ENCODE measurements at regions not wholly inside any gene's neighbourhood (a gene's known extent, or its start where the extent isn't known, plus 50 kb on each side); places are given as distances from the start of the nearest gene placed in this dataset.

GRCh38 chr20:43376831-43377230 lies 80.9 kb upstream of the SRSF6 start:
- no peak overlapping the region for H3K4me3 ChIP-seq
- no peaks in the 10 kb centered on the region for H3K9me3 ChIP-seq
- TF ChIP-seq POLR2A (IDR thresholded peaks at IDR 0.05) (no peak), CTCF (IDR thresholded peaks at IDR 0.05) (no peak), POLR2AphosphoS5 (IDR thresholded peaks at IDR 0.05) (no peak)
- no peak overlapping the region for H3K27ac ChIP-seq
- intact Hi-C loops (cut with DNase I; ENCODE audit: low total_unique reads): no loop called here
- no peaks in the 10 kb centered on the region for H3K27me3 ChIP-seq
- H3K36me3 ChIP-seq: no peaks in the 10 kb centered on the region
- no peak for DNase-seq (ENCODE audit: low spot score in 2 of 2)
- no peaks in the 10 kb centered on the region for H3K4me1 ChIP-seq

- Histone ChIP-seq H3K27ac (no peak overlapping the region), H3K9me3 (no peaks in the 10 kb centered on the region), H3K4me3 (no peak overlapping the region), H3K36me3 (no peaks in the 10 kb centered on the region), H3K4me1 (no peaks in the 10 kb centered on the region), H3K27me3 (no peaks in the 10 kb centered on the region)
- no peak for DNase-seq (ENCODE audit: low spot score in 2 of 2)
- no peak for TF ChIP-seq CTCF (IDR thresholded peaks at IDR 0.05)
- TF ChIP-seq POLR2AphosphoS5 (IDR thresholded peaks at IDR 0.05): no peak
- TF ChIP-seq POLR2A (IDR thresholded peaks at IDR 0.05): no peak
- intact Hi-C loops (cut with DNase I; ENCODE audit: low total_unique reads): no loop called here
Measured at GRCh38 chr20:43375591-43375990, 82.1 kb upstream of the SRSF6 start.

GRCh38 chr20:43372051-43372450 lies 85.6 kb upstream of the SRSF6 start:
- no peak overlapping the region for H3K4me3 ChIP-seq
- no peak for TF ChIP-seq POLR2A (IDR thresholded peaks at IDR 0.05)
- TF ChIP-seq POLR2AphosphoS5 (IDR thresholded peaks at IDR 0.05): no peak
- no peak for TF ChIP-seq CTCF (IDR thresholded peaks at IDR 0.05)
- H3K27me3 ChIP-seq: no peaks in the 10 kb centered on the region
- intact Hi-C loops (cut with DNase I; ENCODE audit: low total_unique reads): no loop called here
- no peak overlapping the region for H3K27ac ChIP-seq
- no peaks in the 10 kb centered on the region for H3K4me1 ChIP-seq
- no peaks in the 10 kb centered on the region for H3K36me3 ChIP-seq
- DNase-seq (ENCODE audit: low spot score in 2 of 2): no peak
- no peaks in the 10 kb centered on the region for H3K9me3 ChIP-seq

GRCh38 chr20:43365691-43366090 lies 92.0 kb upstream of the SRSF6 start:
- no peaks in the 10 kb centered on the region for H3K36me3 ChIP-seq
- intact Hi-C loops (cut with DNase I; ENCODE audit: low total_unique reads): loop anchor here (5.0 kb wide), 1 partner anchor 1183 kb away; no protein-coding TSS in a partner anchor
- no peak overlapping the region for H3K27ac ChIP-seq
- H3K4me1 ChIP-seq: no peaks in the 10 kb centered on the region
- no peak for DNase-seq (ENCODE audit: low spot score in 2 of 2)
- no peak for TF ChIP-seq POLR2AphosphoS5 (IDR thresholded peaks at IDR 0.05)
- no peak for TF ChIP-seq CTCF (IDR thresholded peaks at IDR 0.05)
- TF ChIP-seq POLR2A (IDR thresholded peaks at IDR 0.05): no peak
- peaks cover 0 to 7% of the 10 kb centered on the region in 2 donors for H3K27me3 ChIP-seq
- no peaks in the 10 kb centered on the region for H3K9me3 ChIP-seq
- H3K4me3 ChIP-seq: no peak overlapping the region

GRCh38 chr20:43364001-43364400 lies 93.7 kb upstream of the SRSF6 start:
- Histone ChIP-seq H3K9me3 (no peaks in the 10 kb centered on the region), H3K4me1 (no peaks in the 10 kb centered on the region), H3K36me3 (no peaks in the 10 kb centered on the region), H3K27me3 (peaks cover 0 to 7% of the 10 kb centered on the region in 2 donors), H3K4me3 (no peak overlapping the region), H3K27ac (no peak overlapping the region)
- no peak for DNase-seq (ENCODE audit: low spot score in 2 of 2)
- no peak for TF ChIP-seq POLR2A (IDR thresholded peaks at IDR 0.05)
- intact Hi-C loops (cut with DNase I; ENCODE audit: low total_unique reads): no loop called here

- intact Hi-C loops (cut with DNase I; ENCODE audit: low total_unique reads): no loop called here
- TF ChIP-seq POLR2A (IDR thresholded peaks at IDR 0.05): no peak
- no peak for TF ChIP-seq CTCF (IDR thresholded peaks at IDR 0.05)
- TF ChIP-seq POLR2AphosphoS5 (IDR thresholded peaks at IDR 0.05): no peak
- Histone ChIP-seq H3K9me3 (no peaks in the 10 kb centered on the region), H3K27ac (no peak overlapping the region), H3K4me1 (no peaks in the 10 kb centered on the region), H3K36me3 (no peaks in the 10 kb centered on the region), H3K4me3 (no peak overlapping the region), H3K27me3 (peaks cover 0 to 7% of the 10 kb centered on the region in 2 donors)
- DNase-seq (ENCODE audit: low spot score in 2 of 2): no peak
Measured at GRCh38 chr20:43363506-43363905, 94.2 kb upstream of the SRSF6 start.
